Panc1 (cell line): ENCODE measurements at regions not wholly inside any gene's neighbourhood (a gene's known extent, or its start where the extent isn't known, plus 50 kb on each side); places are given as distances from the start of the nearest gene placed in this dataset.

ENCODE experiments used
- TCF7L2 ChIP-seq: IDR thresholded peaks from 2 replicates; pipeline ENCODE4 v1.6.1; 2011; ENCODE audit warnings: mild to moderate bottlenecking, low read depth, low read length, inconsistent platforms
- TF ChIP-seq, protein P1 (sequence below): fragments of 450-650 bp; IDR thresholded peaks from 2 replicates; pipeline ENCODE4 v1.5.1; 2017; ENCODE audit warnings: mild to moderate bottlenecking

DNA sequence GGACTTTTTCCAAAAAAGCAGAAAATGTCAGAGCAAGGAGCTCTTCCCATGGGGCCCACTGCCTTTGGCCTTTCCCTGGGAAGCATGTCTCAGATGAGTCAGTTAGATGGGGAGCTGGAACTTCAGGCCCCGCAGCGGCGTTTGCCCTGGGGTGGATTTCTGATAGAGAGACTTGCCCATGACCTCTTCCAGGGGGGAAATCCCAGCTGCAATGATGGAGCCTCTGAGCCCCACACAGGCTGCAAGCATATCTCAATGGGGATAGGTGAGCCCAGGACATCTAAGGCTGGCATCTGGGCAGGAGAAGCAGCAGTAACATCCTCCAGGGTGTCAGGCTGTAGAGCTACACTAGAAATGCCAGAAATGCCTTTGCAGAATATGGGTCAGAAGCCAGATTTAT, 269.2 kb upstream of the TCERG1L start:
- no peak for TF ChIP-seq TCF7L2
- TF ChIP-seq, protein P1, sequence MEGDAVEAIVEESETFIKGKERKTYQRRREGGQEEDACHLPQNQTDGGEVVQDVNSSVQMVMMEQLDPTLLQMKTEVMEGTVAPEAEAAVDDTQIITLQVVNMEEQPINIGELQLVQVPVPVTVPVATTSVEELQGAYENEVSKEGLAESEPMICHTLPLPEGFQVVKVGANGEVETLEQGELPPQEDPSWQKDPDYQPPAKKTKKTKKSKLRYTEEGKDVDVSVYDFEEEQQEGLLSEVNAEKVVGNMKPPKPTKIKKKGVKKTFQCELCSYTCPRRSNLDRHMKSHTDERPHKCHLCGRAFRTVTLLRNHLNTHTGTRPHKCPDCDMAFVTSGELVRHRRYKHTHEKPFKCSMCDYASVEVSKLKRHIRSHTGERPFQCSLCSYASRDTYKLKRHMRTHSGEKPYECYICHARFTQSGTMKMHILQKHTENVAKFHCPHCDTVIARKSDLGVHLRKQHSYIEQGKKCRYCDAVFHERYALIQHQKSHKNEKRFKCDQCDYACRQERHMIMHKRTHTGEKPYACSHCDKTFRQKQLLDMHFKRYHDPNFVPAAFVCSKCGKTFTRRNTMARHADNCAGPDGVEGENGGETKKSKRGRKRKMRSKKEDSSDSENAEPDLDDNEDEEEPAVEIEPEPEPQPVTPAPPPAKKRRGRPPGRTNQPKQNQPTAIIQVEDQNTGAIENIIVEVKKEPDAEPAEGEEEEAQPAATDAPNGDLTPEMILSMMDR, result no peak
